ENCODE measurements at regions not wholly inside any gene's neighbourhood (a gene's known extent, or its start where the extent isn't known, plus 50 kb on each side); places are given as distances from the start of the nearest gene placed in this dataset.

DNA sequence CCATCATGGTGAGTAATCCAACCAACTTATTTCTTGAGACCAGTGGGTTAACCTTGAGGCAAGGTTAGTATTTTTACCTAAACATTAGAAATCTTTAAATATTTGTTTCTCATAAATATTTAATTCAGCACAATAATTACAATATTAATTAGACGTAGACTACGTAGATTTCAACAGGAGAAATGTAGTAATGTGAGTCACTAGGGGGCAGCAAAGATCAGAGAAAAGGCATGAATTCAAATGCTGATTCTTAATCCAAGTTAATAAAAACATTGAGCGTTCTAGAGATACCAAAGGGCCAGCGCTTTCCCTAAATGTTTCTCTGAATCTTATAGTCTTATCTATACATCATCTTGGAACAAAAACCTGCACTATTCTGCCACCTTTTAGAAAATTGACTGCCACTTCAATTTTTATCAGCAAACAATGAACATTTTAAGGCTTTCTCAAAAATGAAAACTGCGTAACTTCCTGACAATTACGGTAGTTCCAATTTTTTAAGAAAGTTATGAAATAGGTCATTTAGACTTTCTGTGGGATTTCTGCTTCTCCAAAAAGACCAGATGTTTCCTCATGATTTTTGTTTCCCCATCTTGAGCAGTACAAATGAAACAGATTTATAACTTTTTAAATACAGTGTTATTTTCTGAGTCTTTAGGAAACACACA lies 180.7 kb downstream of the GASK1B start:
- H3K4me3 Mint-ChIP-seq, result no peak overlapping the region
- Histone ChIP-seq H4K20me1 (ENCODE audit: control insufficient read depth, insufficient read depth, low read length, poor library complexity, severe bottlenecking) (no peaks in the 10 kb centered on the region), H2AFZ (ENCODE audit: insufficient read depth, low read depth, low read length, poor library complexity, severe bottlenecking) (peak overlapping the region; percentile 53), H3K9ac (ENCODE audit: low read length) (no peak overlapping the region), H3K36me3 (replicated peaks in 1 of 2; ENCODE audit: control extremely low read depth in 1 of 2, control insufficient read depth in 1 of 2, extremely low read depth in 1 of 2, insufficient read depth in 2 of 2, low read length in 1 of 2) (no peaks in the 10 kb centered on the region), H3K4me1 (ENCODE audit: control insufficient read depth in 2 of 2, insufficient read depth in 2 of 2, low read length in 2 of 2) (no peaks in the 10 kb centered on the region), H3K79me2 (ENCODE audit: control insufficient read depth, insufficient read depth, low read length) (no peaks in the 10 kb centered on the region), H3K4me2 (replicated peaks; ENCODE audit: low read depth, low read length, poor library complexity, severe bottlenecking) (peak overlapping the region; percentile 10), H3K9me3 (ENCODE audit: control extremely low read depth in 1 of 3, control insufficient read depth in 2 of 3, insufficient read depth in 1 of 3, low read length in 2 of 3) (no peaks in the 10 kb centered on the region), H3K27ac (ENCODE audit: low read length in 2 of 2) (no peak overlapping the region), H3K4me3 (ENCODE audit: control extremely low read depth in 1 of 5, extremely low read depth in 1 of 5, insufficient read depth in 1 of 5, low read depth in 2 of 5, low read length in 4 of 5) (no peak overlapping the region), H3K27me3 (replicated peaks in 1 of 4; ENCODE audit: control extremely low read depth in 1 of 4, control insufficient read depth in 3 of 4, insufficient read depth in 4 of 4, low read length in 3 of 4) (no peaks in the 10 kb centered on the region)
- DNase-seq (peak; percentile 39), ATAC-seq (ENCODE audit: low read depth) (no peak)
- no peak for TF ChIP-seq EZH2 (IDR thresholded peaks at IDR 0.05; ENCODE audit: borderline replicate concordance, insufficient read depth, low read depth, low read length, poor library complexity, severe bottlenecking)
- TF ChIP-seq CTCF (IDR thresholded peaks at IDR 0.05), result peak; percentile 80
- intact Hi-C loops (cut with micrococcal nuclease), result no loop called here
- H3K4me1 Mint-ChIP-seq, result no peaks in the 10 kb centered on the region
- H3K27ac Mint-ChIP-seq, result no peak overlapping the region
- H3K27me3 Mint-ChIP-seq, result no peaks in the 10 kb centered on the region
- H3K9me3 Mint-ChIP-seq (ENCODE audit: insufficient read depth), result no peaks in the 10 kb centered on the region
- ChIA-PET CTCF (no interaction called here), POLR2A (no interaction called here)
- WGBS (ENCODE audit: insufficient coverage), result no CpG with 5 or more reads among the region's 6 CpGs

DNA sequence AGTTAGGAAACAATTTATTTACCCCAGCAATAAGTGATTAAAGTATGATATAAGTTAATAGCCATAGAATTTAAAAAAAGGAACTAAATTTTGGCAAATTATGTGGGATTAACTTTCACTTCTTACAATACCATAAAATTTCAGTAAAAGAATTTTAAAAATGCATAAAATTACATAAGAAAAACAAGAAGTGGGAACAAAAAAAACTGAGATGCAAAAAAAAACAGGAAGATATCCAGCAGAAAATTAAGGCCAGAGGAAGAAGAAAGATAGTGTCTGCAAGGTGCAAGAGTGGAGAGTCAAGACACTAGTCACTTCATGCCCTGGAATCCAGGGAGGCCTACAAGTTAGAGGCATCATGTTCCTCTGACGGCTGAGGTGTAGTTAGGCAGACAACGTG lies 184.2 kb downstream of the GASK1B start:
- no CpG with 5 or more reads among the region's 2 CpGs for WGBS (ENCODE audit: insufficient coverage)
- no peak for DNase-seq
- TF ChIP-seq CTCF (IDR thresholded peaks at IDR 0.05) (no peak), EZH2 (IDR thresholded peaks at IDR 0.05; ENCODE audit: borderline replicate concordance, insufficient read depth, low read depth, low read length, poor library complexity, severe bottlenecking) (no peak)
- Histone ChIP-seq H3K4me1 (ENCODE audit: control insufficient read depth in 2 of 2, insufficient read depth in 2 of 2, low read length in 2 of 2) (no peaks in the 10 kb centered on the region), H4K20me1 (ENCODE audit: control insufficient read depth, insufficient read depth, low read length, poor library complexity, severe bottlenecking) (no peaks in the 10 kb centered on the region), H3K36me3 (replicated peaks in 1 of 2; ENCODE audit: control extremely low read depth in 1 of 2, control insufficient read depth in 1 of 2, extremely low read depth in 1 of 2, insufficient read depth in 2 of 2, low read length in 1 of 2) (no peaks in the 10 kb centered on the region), H3K4me2 (replicated peaks; ENCODE audit: low read depth, low read length, poor library complexity, severe bottlenecking) (no peak overlapping the region), H3K79me2 (ENCODE audit: control insufficient read depth, insufficient read depth, low read length) (no peaks in the 10 kb centered on the region), H3K9ac (ENCODE audit: low read length) (no peak overlapping the region), H3K9me3 (ENCODE audit: control extremely low read depth in 1 of 3, control insufficient read depth in 2 of 3, insufficient read depth in 1 of 3, low read length in 2 of 3) (no peaks in the 10 kb centered on the region), H2AFZ (ENCODE audit: insufficient read depth, low read depth, low read length, poor library complexity, severe bottlenecking) (no peak overlapping the region), H3K27me3 (replicated peaks in 1 of 4; ENCODE audit: control extremely low read depth in 1 of 4, control insufficient read depth in 3 of 4, insufficient read depth in 4 of 4, low read length in 3 of 4) (no peaks in the 10 kb centered on the region), H3K4me3 (ENCODE audit: control extremely low read depth in 1 of 5, extremely low read depth in 1 of 5, insufficient read depth in 1 of 5, low read depth in 2 of 5, low read length in 4 of 5) (no peak overlapping the region), H3K27ac (ENCODE audit: low read length in 2 of 2) (no peak overlapping the region)
- no peaks in the 10 kb centered on the region for H3K27me3 Mint-ChIP-seq
- H3K4me1 Mint-ChIP-seq, result no peaks in the 10 kb centered on the region
- no peak overlapping the region for H3K4me3 Mint-ChIP-seq
- POLR2A ChIA-PET, result no interaction called here
- intact Hi-C loops (cut with micrococcal nuclease), result no loop called here
- ATAC-seq (ENCODE audit: low read depth), result no peak
- CTCF ChIA-PET, result no interaction called here
- no peak overlapping the region for H3K27ac Mint-ChIP-seq
- no peaks in the 10 kb centered on the region for H3K9me3 Mint-ChIP-seq (ENCODE audit: insufficient read depth)

All from B cell (primary cell).